HG03439 (cell line): ENCODE measurements at regions not wholly inside any gene's neighbourhood (a gene's known extent, or its start where the extent isn't known, plus 50 kb on each side); places are given as distances from the start of the nearest gene placed in this dataset.
"Not testable (repeated sequence)": the region's sequence is repeated elsewhere in the genome, so short reads cannot be mapped to it uniquely, and the experiment has no call there.

ENCODE experiments used
- ATAC-seq: cut with Tn5 transposase; IDR thresholded peaks from one replicate; pipeline ENCODE4 v1.9.1; 2021; ENCODE audit warnings: mild to moderate bottlenecking, moderate library complexity; ENCODE audit not compliant: unreplicated experiment

DNA sequence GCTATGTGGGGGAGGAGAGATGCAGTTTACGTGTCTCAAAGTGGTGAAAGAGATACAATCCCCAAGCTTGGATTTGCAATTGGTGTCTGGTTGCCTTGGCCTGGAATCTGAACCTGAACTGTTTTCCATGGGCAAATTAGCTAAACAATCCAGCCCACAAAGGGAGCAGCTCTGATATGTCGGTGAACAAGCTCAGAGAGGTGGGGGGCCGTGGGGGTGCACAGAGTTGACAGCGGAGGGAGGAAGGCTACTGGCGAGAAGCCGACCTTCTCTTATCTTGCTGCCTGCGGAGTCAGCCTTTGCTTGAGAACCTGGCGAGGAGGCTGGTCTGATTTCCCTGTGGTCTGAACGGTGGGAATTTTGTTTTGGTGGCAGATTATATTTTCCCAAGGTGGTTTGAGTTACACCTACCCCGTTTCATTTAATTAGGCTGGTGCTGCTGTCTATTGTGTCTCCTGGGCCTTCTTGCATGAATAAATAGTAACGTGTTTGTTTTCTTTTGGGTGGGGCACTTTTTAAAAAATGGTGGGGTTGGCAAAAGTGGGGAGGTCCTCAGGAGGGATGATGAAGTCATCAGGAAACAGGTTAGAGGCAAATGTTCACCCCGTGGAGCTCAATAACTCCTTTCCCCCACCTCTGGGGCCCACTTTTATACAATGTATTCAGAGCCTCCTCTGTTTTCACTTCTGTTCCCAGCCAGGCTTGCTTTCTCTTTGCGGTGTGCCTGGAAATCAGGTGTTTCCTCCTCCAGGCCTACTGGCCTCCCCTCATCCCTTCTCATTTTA, 80.9 kb upstream of the IGFBP5 start:
- ATAC-seq = no peak

DNA sequence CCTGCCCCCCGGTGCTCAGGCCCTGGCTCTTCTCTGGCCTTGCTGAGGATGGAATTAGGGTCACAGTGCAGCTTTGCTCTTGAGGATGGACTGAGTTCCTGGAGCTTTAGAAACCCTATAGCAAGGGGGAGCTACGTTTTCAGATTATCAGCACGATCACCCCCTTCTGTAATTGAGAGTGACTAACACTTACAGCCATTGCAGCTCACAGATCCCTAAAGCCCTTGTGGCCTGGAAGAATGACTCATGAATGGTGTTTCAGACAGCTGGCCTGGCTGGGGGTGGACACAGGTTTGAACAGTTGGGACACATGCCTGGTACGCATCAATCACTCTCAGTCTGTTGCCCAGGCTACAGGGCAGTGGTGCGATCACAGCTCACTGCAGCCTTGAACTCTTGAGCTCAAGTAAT, 79.7 kb upstream of the IGFBP5 start:
- ATAC-seq = no peak

DNA sequence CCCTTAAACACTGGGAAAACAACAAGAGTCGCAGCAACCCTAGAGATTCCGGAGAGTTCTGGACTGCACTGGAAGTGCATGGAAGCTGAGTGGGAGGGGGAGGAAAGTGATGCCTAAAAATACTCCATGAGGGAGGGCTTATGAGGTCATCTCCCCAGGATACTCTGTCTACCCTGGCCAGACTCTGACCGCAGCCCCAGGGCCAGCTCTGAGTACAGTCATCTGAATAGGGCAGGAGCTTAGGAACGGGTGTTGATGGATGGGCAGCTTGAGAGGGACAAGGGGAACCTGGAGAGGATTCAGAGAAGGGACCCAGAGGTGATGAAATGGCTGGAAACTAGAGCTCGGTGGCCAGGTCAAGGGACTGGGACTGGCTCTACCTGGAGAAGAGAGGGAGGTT, 79.3 kb upstream of the IGFBP5 start:
- no peak for ATAC-seq

DNA sequence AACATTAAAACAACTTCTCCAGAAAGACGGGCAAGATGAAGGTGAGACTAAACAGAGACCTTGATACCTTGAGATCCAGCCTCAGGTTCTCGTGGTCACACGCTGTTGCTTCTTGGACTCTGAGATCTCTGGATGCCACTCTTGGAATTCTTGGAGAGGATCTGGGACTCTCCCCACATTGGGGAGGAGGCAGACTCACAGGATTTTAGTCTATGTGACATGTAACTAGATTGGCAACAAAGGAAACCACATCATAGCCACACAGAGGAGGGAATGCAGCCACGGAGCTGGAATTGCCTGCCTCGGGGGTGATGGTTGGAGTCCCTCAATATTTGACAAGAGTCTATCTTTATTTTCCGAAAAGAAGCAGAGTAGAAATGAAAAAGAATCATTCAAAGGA, 78.8 kb upstream of the IGFBP5 start:
- no peak for ATAC-seq

DNA sequence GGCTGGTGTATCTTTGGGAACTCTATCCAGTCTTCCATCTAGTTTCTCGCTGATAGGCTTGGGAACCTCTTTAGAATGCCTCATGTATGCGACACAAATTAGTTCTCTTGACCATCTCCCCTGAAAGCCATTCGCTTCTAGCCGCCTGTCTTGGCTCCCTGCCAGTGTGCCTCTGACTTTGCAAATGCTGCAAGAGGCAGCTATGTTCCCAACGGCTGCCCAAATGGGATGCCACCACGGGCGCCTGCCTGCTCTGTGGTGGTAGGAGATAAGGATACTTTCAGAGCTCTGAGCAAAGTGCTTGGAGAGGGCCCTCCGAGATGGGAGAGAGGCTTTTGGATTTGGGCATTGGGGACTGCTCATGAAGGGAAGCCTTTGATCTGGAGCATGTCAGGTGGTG, 77.7 kb upstream of the IGFBP5 start:
- ATAC-seq = no peak

DNA sequence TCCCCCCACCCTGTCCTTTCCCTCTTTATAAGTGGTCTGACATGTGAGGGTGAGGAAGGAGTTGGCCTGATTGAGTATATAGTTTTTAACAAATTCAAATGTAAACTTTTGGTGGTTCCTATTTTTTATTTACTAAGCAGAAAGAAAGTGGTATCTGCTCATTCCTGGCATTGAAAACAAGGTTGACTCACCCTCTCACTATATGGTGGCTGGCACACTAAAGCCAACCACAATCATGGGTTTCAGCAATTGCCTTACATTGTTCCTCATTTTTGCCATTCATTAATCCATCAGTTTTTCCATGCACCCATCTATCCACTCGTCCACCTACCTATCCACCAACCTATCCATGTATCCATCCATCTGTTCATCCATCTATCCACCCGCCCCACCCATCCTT, 75.4 kb upstream of the IGFBP5 start:
- no peak for ATAC-seq

DNA sequence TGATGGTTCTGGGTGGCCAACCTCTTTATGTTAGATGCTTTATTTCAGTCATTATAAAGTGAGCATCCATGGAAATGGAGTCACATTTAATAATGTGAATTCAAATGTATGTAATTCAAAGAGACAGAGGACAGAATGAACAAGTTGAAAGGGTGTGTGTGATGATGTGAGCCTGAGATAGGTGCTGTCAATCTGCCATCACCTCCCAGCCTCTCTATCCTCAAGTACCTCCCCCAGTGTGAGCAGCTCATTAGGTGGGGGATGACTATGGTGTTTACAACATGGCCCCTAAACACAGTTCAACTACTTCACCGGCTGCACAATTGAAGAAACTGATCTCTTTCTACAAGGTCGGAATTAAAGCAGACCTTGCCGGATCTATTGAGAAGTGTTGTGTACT, 74.7 kb upstream of the IGFBP5 start:
- no peak for ATAC-seq

DNA sequence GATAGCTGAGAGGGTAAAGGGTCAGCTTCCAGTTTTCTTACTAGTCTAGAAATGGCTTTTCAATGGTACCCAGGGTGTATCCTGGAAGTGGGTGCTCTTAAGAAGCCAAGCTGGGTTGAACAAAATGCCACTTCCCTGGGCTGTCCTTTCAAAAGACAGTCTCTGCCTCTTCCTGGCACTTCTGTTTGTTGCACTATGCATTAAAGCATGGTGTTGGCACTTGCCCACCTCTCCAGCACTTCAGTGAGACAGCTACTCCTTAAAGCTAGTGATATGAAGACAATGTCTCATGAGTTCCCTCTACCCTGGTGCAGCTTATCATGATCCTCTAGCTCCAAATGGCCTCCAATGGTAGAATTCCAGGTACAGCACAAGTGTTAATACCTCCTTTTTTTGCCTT, 74.3 kb upstream of the IGFBP5 start:
- no peak for ATAC-seq

DNA sequence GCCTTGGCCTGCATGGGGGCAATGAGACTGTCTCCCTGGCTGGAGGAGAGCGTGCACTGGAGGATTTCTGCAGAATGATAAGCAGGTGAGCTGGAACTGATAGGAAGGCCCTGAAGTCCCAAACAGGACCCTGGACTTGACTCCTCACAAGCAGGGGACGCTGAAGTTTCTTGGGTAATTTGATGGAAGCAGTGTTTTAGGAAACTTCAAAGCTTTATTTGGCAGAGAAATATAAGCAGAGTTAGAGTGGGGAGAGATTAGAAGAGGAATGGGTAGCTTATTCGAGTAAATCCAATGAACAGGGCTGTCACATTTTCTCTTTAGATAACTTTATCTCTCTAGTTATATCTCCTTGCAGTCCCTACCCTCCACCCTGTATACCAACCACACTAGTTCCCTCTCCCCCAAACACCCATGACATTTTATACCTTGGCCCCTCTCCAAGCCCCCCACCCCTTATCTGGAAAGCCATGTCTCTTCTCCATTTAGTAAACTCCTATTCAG, 73.6 kb upstream of the IGFBP5 start:
- ATAC-seq = no peak

DNA sequence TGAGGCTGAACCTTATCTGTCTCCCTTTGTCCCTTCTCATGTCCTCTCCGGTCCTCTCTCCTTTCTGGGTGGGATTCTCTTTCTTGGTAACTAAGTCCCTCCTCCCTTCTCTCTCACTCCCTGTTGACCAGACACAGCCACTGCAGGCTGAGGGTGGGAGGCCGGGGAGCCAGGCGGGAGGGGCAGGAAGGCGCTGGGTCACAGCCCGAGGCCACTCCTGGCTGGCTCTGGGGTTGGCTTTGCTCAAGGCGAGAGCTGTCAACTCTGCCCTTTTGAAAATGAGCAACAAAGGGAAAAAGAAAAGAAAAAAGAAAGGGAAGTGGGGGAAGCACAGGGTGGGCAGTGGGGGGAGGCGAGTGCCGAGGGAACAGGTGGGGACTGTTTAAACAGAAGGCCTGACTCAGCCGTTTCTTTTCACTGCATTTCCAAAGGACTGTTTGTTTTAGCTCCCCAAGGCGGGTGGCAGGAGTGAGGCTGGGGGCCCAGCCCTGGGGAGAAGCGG, 70.5 kb upstream of the IGFBP5 start:
- no peak for ATAC-seq

DNA sequence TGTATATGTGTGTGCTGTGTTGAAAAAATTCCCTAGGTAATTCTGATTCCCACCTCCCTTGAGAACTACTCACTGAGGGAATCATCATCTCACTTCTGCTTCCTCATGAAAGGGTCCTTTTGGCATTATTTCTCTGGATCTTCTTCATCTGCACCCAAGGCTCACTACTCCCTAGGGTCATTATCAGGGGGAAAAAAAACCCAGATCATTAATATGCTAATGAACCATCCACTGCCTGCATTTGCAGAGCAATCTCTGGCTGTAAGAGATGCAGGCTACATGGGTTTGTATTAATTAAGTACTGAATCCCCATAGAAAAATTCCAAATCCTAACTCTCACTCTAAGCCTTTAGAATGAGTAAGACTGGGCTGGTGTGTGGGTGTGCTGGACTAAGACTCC, 68.0 kb upstream of the IGFBP5 start:
- no peak for ATAC-seq

DNA sequence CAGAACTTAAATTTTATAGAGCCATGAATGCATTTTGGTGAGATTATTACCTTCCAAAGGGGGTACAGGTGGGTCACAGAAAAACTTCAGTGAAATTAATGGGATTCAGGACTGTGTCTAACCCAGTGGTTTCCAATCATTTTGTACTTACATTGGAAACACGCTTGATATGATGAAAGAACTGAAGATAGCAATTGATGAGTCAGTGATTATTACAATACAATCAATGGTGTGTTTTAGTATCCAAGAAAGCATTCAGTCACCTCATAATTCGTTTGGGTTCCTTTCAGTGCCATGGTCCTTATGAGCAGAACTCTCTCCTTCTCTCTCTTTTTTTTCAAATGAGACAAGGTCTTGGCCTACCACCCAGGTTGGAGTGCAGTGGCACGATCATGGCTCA, 66.5 kb upstream of the IGFBP5 start:
- ATAC-seq = no peak

DNA sequence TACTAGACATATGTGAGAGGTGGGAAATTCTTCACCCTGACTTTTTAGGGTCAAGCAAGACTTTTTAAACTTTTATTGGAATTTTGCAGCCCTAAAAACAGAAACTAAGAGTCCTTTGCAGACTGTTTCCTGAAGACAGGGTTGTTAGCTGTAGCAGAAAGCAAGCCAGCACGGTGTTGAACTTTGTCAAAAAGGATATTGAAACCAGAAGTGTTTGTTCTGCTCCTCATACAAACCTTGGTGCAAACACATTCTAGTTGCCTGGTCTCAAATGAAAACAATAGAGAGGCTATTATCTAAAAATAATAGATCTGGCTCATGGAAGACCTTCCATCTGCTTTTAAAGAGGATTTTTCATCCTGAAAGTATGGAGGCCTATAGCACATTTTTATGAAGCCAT, 65.8 kb upstream of the IGFBP5 start:
- ATAC-seq = no peak

DNA sequence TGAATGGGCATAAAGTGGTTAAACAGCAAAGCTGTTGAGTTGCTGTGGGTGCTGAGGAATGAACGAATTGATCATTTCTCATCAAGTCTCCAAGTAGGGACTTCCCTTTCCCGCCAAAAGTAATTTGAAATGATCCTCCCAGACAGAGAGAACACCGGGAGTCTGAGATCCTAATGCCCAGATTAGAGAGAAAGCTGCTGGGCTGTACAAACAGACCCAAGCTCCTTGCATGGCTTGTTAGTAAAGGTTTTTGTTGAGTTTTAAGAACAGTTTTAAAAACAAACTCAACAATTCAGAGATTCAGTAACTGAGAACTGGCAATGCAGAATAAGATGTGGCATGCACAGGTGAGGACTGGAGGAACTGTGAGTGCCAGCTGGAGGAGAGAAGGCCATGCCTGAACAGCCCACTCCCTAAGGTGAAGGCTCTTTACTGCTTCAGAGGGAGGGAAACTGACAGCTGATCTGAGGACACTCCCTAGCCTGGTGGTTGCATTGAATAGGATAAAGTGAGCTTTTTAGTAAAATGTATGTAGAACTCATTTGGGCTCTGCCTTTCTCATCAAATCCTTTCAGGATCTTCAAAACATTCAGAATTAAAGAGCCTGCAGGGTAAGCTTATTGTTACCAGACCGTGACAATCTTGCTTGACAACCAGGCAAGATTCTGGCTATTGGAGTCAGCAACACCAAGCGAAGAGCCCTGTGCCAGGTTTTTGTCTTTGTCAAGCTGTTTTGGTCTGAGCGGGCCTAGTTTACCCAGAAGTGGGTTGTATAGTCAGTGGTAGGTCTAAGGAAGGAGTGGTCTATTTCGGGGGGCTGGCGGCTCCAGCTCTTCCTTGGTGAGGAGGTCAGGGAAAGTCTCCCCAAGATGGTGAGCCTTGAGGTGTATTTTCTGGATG, 63.2 kb upstream of the IGFBP5 start:
- ATAC-seq = no peak

DNA sequence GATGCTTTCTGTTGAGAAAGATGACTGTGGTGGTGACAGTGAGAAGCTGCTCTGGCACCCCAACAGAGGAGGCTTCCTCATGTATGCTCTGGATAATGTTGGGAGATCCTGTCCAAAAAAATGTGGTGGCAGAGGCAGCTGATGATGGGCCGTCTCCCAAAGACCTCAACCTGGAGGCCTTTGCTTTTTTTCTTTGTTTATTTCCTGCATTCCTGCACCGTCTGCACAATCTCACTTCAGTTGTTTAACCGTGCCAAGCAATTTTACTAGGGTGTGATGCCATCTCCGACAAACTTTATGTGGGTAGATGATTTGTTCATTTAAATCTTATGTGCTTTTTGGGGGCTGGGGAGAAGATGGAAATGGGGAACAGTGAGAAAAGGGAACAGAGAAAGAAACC, 62.2 kb upstream of the IGFBP5 start:
- no peak for ATAC-seq

DNA sequence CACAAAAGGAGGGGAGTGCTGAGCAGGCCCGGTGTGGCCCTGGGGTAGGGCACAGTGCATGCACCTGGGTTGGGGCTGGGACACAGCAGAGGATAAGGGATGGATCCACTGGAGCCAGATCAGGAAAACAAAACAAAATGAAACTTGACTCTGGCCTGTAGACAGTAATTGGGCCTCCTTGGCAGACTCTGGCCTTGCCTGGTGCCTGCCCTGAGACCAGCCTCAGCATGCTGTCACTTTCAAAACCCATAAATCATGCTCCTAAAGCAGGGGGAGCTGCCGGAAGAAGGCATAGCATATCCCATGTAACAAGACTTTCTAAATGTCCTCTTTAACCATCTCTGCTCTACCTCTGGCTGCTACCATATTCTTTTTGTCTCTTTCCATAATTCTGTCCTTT, 61.1 kb upstream of the IGFBP5 start:
- no peak for ATAC-seq

DNA sequence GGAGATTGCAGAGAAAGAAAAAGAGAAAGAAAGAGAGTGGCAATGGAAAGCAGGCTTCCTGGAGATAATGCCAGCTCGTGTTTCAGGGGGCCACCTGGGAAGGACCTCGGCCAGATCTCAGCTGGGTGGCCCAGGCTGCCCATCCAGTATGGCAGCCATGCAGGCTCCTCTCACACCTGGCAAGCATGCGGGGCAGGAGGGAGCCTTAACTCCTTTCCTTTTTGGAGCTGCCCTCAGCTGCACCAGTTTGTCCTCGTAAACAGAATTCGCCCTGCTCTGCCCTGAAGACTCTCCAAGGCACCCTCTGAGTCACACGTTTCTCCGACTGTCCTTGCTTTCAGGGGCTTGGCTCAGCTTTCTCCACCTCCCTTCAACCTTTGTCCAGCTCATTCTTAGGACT, 59.5 kb upstream of the IGFBP5 start:
- no peak for ATAC-seq

DNA sequence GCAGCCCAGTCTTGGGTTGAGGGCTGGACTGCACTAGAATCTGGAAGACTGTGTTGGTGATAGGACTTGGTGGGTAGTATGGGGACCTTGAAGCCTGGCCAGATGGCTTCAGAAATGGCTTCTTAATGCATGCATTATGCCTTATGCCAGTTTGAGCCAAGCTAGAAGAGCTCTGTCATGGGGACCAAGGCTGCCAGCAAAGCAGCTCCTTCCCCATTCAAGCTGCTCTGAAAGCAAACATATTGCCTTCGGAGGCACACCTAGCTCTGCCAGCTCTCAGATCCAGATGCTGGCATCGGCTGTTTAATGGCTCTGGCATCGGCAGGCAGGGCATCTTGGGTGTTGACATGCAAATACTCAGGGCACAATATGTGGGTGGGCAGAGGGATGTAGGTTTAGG, 59.0 kb upstream of the IGFBP5 start:
- ATAC-seq = no peak

DNA sequence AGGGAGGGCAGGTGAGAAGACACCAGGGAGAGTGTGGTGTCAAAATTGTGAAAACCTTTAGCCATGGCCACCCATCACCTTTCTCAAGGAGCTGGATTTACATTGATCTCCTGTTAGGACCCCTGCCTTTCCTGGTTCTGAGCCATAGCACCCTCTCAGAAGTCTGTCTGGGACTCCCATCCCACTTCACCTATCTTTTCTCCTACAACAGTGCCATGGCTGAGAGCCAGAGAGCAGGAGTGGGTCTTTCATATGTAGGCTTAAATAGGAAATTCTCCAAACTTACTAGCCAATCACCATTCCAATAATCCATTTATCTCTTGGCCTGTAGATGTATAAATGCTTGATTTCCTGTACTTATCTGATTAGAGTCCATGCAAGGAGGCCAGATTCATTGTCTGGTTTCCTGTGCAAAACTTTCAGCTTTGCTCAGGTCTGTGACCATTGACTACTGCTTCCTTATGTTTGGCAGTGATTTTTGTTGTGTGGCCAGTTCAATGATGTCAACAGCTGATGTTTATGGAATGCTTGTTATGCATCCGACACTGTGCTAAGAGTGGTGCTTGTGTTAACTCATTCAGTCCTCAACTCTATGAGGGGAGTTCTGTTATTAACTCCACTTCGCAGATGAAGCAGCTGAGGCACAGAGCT, 57.6 kb upstream of the IGFBP5 start:
- ATAC-seq = no peak

DNA sequence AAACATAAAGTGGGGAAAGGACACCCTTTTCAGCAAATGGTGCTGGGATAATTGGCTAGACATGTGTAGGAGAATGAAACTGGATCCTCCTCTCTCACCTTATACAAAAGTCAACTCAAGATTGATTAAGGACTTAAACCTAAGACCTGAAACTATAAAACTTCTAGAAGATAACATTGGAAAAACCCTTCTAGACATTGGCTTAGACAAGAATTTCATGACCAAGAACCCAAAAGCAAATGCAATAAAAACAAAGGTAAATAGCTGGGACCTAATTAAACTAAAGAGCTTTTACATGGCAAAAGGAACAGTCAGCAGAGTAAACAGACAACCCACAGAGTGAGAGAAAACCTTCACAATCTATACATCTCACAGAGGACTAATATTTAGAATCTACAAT, 55.4 kb upstream of the IGFBP5 start:
- ATAC-seq = not testable (repeated sequence)

DNA sequence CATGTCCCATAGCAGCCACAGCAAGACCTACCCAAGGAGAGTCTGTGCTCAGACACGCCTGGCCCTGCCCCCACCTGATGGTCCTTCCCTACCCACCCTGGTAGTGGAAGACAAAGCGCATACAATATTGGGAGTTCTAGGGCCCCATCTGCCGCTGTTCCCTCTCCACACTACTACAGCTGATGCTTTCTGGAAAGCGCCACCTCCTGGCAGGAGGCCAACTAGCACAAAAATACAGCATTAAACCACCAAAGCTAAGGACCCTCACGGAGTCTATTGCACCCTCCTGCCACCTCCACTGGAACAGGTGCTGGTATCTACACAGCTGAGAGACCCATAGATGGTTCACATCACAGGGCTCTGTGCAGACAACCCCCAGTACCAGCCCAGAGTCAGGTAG, 50.9 kb upstream of the IGFBP5 start:
- ATAC-seq = not testable (repeated sequence)
